ENCODE measurements at regions not wholly inside any gene's neighbourhood (a gene's known extent, or its start where the extent isn't known, plus 50 kb on each side); places are given as distances from the start of the nearest gene placed in this dataset.

DNA sequence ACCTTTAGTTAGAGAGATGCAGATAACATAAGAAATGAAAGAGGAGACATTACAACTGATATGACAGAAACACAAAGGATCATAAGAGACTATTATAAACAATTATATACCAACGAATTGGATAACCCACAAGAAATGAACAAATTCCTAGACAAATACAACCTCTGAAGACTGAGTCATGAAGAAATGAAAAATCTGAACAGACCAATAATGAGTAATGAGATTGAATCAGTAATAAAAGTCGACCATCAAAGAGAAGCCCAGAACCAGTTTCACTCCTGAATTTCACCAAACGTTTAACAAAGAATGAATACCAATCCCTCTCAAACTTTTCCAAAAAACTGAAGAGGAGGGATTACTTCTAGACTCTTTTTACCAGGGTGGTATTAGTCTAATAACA is 50.5 kb upstream of the PCAT7 start:
- in situ Hi-C loops (cut with MboI; ENCODE audit: low pct_unique_long_range_greater_than_20kb, low sequenced_read_pairs, unreplicated experiment) = no loop called here
- no peak for DNase-seq (ENCODE audit: low spot score)
- TF ChIP-seq, protein P1, sequence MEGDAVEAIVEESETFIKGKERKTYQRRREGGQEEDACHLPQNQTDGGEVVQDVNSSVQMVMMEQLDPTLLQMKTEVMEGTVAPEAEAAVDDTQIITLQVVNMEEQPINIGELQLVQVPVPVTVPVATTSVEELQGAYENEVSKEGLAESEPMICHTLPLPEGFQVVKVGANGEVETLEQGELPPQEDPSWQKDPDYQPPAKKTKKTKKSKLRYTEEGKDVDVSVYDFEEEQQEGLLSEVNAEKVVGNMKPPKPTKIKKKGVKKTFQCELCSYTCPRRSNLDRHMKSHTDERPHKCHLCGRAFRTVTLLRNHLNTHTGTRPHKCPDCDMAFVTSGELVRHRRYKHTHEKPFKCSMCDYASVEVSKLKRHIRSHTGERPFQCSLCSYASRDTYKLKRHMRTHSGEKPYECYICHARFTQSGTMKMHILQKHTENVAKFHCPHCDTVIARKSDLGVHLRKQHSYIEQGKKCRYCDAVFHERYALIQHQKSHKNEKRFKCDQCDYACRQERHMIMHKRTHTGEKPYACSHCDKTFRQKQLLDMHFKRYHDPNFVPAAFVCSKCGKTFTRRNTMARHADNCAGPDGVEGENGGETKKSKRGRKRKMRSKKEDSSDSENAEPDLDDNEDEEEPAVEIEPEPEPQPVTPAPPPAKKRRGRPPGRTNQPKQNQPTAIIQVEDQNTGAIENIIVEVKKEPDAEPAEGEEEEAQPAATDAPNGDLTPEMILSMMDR (IDR thresholded peaks at IDR 0.05; ENCODE audit: extremely low read depth, insufficient read depth, missing control alignments) = no peak

Data from GM13977 (cell line).